GM21367 (cell line): ENCODE measurements at regions not wholly inside any gene's neighbourhood (a gene's known extent, or its start where the extent isn't known, plus 50 kb on each side); places are given as distances from the start of the nearest gene placed in this dataset.

ENCODE experiments used
- ATAC-seq: cut with Tn5 transposase; IDR thresholded peaks from one replicate; pipeline ENCODE4 v1.9.1; 2021; ENCODE audit not compliant: unreplicated experiment

DNA sequence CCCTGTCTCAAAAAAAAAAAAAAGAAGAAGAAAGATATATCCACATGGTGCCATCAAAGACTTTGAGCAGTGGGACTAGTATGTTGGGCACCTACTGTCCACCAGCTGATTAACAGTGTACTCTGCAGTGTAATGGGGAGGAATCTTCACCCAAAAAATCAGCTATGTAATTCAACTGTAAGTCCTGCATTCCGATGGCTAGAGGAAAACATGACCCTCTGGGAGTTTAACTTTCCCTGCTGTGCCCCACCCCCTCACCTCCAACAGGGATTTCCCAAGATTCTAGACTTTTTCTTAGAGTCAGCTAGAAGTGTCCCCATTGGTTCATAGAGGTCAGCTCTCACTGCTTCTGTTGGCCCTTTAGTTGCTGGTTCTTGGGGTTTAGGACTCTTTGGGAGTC is 221.2 kb upstream of the CLINT1 start:
- ATAC-seq = no peak

DNA sequence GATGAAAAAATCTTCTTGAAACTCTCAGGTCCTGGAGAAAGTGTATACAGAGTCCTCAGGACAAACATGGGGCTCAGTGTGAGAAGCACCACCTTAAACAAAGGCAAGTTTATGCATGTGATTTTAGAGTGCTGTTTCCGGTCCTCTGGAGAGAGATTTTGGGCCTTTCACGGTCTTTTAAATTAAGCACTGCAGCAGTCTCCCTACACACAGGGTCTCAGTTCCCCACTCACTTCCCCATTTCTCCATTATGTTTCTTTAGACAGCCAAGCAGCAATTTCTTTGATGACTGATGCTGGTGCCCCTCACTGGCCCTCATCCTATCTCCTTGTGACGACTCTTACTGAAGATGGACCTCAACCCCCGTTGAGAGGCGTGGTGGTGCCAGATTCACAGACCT is 220.2 kb upstream of the CLINT1 start:
- ATAC-seq = no peak

DNA sequence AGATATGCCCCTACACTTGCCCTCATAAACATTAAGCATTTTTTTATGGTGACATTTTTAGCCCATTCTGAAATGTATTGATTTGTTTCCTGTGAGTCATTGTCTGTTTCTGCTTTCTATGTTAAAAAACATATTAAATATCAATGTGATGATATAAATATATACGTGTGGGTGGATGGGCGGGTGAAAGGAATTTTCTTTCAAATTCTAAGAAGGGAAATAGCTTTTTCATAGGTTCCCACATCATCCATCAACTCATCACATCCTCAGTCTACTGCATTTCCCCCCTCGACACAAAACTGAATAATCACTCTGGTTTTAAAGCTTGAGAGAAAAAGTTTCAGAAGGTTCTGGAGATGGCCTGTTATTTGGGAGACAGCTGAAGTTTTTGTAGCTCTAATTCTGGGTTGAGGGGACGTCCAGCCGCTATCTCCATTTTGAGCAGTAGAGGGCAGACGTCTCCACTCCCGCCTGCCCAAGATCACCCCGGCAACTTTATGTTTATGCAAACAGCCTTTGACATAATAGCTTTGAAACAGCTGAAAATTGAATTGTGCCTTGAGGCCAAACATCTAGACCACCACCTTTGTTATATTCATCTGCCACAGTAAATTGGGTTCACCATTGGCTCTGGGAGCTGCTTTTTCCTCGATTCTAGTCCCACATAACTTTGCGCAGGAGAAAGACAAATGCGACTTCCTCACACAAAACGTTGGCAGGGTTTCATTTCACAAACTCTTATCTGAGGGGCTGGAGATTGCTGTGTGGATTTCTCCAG is 216.2 kb upstream of the CLINT1 start:
- no peak for ATAC-seq

DNA sequence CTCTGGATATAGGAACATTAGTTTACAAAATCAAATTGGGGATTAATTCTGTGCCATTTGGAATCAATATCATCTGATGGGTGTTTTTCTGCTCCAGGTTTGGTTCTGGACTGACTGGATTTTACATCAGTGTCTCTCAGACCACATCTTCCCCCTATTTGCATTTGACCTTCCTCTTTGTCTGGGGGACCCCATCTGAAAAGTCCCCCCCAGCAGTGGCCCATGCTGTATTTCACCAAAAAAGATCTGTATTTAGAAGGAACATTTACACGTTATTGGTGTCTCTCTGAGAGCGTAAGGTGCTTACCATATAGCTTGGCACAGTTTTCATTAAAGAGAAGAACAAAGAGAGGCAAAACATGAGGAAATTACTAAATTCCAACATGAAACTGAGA is 215.6 kb upstream of the CLINT1 start:
- no peak for ATAC-seq

DNA sequence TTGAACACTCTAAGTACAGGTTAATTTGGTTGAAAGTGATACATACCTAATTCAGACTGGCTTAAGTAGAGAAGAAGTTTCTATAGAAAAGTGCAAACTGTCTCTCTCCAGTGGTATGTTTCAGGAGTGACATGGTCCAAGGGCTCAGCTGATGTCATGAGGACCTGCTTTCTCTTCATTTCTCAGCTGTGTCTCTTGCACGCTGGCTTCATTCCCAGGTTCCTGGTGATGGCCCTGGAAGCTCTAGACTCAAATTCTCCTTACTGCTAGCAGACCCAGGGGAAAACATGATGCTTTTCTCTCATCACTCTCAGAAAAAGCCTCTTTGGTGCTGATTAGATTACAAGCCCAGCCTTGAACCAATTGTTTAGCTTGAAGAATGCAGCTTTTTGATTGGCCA is 211.9 kb upstream of the CLINT1 start:
- no peak for ATAC-seq

DNA sequence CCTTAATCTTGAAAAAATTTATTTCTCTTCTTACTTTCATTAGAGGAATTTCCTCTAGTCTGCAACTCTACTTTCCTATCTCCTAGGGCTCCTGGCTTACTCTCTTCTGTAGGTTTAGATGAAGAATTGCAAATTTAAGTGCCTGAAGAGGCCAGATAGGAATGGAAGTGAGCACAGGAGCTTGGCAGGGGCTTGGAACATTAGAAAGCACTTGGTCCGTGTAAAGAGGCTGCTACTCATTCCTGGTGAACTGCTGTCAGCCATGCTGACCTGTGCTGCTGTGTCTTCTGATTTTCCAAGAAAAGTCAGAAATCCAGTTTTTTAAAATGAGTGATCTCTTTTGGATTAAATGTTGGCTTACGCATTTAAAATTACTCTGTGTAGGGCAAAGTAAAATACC is 210.9 kb upstream of the CLINT1 start:
- ATAC-seq = no peak

DNA sequence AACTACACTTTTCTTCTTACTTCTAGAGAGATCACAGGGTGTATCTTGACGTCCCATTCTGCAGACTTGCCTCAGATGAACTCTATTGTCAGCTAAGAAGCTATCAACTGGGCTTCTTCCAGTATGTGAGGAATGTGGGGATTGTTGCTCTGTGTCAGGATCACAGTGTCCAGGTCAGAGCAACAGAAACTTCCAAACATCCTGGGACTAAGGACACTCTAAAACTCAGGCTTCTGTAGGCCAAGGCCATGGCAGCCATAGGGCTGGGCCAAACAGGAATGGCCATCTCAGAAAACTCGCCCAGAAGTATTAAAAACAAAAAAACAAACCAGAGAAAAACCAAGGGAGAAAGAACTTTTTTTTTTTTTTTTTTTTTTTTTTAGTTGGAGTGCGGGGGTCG is 210.0 kb upstream of the CLINT1 start:
- no peak for ATAC-seq

DNA sequence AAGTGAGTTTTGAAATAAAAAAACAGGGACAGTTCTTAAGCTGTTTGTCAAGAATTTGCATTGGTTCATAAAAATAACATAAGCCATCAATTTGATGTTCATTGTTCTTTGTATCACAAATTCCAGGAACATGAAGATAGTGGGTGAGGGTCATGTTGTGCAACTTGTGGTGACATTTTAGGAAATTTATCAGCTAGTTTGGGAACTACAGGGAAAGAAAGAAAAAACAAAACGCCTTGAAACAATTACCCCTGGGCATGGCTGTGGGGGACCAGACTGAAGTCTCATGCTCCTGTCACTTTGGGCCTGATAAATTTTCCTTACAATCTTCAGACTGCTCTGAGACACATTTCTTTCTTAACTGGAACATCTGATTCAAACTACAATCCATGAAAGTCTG is 207.1 kb upstream of the CLINT1 start:
- no peak for ATAC-seq

DNA sequence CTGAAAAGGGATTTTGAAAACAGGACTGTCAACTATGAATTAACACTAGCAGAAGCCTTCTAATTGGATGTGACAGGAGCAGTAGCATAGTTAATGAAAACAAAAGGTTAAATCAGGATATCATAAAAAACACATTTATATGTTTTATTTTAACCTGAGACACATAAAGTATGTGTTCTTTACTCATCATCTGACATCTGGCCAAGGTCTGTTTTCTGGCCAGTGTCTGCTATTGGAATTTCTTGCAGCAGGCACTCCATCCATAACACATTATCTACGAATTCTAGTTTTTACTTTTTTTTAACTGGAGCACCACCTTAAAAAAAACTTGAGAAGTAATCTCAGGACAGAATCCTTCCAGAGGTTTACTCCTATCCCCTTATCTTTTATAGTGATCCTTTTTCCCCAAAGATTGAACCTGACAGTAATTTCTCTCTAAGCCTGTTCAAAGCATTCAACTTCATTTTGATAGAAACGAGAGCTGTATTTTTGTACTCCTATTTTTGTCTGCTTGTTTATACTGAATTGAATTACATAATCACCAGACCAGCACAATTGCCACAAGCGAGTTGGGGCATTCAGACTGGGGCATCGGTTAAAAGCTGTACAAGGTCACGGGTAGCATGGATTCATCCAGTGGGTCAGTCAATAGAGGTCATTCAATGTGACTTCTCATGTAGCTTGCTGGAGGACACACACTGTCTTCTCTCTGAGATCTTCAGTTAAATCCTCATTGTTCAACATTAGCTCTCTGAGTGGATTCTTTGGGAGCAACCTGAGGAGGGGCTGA is 205.6 kb upstream of the CLINT1 start:
- no peak for ATAC-seq

DNA sequence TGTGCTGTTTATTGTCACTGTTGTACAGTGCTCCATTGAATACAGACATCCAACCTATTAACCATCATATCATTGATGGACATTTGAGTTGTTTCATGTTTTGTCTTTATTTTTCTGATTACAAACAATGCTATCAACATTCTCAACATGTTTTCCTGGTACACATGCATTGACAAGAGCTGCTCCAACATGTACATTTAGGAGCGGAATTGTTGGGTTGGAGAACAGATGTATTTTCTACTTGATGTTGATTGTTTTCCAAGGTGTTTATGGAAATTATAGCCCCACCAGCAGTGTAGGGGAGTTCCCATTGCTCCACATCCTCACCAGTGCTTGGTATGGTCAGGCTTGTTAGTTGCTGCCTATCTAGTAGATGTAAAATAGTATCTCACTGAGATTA is 204.1 kb upstream of the CLINT1 start:
- ATAC-seq = no peak

DNA sequence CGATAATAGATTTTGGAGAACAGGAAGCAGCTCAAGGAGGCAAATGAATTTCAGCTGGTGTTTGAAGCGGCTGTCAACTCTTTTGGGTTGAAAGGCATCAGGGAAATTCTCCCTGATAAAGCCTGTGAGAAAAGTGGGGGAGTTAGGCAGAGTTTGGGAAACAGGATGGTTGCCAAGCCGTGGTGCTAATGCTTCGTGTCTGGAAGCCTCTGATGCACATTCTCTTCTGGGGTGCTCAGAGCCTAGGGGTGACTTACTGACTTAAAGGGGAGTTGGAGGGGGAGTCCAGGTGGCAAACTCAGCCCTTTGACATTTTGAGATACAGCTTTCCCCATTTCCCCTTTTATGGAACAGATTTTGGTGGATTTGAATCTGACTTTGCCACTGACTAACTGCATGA is 202.5 kb upstream of the CLINT1 start:
- ATAC-seq = no peak

DNA sequence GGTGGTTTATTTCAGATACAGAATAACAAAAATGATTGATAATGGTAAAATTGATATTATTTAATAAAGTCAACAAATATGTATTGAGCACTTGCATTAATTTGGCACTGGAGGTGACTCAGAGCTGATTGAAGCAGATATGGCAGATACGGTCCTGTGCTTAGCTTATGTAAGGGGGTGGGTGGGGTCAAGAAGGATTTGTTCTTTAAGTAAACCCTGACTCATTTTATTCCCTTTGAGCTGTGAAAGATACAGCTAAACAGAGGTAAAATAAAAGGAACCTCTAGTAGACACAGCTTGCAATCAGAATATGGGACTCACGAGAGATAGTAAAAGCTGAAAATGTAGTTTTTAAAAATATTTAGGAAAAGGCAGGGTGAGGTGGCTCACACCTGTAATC is 201.3 kb upstream of the CLINT1 start:
- no peak for ATAC-seq

DNA sequence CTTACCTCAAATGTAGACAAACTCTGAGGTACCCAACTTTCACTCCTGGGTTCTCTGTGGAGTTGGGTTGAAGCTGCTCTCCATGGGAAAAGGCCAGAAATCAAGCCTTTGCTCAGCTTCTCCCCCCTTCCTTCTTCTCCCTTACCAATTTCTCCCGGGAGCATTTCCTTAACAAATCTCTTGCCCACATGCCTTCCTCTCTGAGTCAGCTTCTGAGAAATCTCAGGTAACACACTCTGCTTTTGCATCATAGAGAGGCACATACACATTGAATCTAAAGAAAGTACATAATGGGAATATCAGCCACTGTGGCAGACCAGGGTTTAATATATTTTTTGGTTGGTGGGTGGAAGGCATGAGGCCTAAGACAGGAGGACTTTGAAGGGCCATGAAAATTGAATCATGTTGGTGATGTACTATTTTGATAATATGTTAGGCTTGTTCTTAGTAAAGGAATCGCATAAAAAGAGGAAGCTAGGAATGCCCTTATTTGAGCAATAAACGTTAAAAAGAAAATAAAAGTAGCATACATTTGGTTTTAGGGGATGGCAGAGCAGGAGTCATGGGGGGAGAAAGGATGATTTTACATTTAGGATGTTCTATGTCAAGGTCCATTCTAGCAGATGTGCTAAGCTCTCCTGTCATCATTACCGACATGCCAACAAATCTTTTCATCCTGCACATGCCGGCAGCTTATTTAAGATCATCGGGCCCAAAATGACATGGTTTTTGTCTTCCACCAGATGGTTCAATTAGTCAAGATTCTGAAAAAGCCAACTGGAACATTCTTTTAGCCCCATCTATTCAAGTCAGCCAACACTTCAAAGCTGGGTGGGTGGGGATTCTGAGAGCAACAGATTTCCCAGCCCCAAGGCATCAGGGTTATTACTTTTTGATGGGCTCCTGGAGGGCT is 199.5 kb upstream of the CLINT1 start:
- ATAC-seq = no peak

DNA sequence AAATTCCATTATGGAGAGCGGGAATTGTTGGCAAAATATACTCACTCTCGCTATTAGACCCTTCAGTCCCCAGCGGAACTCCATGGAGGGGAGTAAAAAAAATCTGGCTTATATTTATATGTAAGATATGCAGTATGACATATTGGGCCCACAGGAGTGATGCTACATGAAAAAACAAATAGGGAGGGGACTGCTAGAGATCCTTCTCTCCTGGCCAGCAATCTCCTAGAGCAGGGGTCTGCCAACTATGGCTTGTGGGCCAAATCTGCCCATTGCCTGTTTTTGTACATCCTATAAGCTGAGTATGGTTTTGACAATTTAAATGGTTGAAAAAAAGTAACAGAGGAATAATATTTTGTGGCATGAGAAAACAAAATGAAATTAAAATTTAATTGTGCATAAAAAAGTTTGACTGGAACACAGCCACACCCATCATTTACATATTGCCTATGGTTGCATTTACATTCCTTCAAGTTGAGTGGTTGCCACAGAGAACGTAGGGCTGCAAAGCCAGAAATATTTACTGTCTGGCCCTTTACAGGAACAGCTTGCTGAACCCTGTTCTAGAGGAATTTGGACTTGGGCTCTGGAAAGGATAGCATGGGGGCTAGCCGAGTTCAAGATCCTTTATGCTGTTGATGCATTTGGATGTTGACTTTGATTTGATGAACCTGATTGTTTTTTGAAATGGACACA is 197.3 kb upstream of the CLINT1 start:
- no peak for ATAC-seq

DNA sequence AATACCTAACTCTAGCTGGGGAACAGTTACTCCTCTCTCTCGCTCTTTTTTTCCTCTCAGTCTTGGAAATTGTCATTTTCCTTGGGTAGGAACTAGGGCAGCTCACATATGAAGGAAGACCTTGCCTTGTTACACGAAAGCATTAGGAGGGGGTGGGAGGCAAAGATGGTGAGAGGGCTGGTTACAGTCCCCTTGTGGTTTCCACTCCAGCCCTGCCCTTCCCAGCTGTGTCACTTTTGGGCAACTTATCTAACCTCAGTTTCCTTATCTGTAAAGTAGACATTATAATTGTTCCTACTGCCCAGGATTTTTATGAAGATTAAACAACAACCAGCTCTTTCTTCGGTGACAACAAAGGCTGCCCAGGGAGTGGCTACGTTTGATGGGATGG is 196.2 kb upstream of the CLINT1 start:
- ATAC-seq = no peak

DNA sequence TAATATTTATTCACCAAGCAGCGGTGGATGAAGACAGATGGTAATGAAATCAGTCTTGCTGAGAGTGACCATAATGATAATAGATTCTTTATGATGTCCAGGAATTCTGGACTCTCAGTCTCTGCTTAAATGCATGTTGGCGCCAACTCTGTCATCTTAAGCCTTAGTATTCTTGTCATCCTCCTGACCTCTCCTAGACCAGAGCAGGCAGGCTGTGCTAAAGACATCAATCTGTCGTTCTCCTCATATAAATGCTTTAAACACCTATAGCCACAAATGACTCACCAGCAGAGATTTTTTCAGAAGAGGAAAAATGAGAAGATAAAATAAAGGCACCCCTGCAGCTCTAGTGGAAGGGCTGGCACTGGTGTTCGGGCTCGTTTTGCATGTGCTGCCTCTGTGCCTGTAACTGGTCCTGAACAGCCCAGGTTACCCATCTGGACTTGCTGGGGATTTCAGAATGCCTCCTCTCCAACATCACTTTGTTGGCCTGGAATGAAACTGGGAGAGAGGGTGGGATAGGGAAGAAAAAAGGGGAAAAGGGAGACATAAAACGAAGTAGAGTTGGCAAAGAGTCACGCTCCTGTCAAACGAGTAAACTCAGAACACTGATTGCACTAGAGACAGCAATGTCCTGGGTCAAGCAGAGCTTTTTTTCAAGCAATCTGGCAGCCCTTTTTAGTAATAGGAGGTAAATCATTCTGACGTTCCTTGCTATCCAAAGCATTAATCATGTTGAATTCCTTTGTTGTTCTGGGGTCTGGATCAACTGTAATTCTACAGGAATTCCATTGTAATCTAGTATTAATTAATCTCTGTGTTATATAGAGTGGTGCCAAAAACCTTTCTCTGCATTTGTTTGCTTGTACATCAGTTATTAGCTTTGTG is 195.5 kb upstream of the CLINT1 start:
- no peak for ATAC-seq

DNA sequence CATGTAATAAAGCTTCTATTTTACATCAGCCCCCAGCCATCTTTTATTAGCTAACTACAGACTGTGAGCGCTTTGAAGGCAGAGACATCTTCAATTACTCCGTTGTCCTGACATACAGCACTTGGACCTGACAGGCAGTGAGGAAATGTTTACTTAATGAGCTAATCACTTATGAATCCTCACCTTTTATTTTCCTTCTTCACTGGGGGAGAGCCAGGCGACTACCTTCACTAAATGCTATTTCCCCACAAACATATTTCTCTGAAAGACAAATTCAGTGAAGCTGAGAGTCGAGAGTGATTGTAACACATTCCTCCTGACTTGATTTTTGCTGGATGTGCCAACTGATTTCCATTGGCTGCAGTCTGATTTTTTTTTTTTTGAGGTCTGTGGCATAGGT is 192.1 kb upstream of the CLINT1 start:
- no peak for ATAC-seq

DNA sequence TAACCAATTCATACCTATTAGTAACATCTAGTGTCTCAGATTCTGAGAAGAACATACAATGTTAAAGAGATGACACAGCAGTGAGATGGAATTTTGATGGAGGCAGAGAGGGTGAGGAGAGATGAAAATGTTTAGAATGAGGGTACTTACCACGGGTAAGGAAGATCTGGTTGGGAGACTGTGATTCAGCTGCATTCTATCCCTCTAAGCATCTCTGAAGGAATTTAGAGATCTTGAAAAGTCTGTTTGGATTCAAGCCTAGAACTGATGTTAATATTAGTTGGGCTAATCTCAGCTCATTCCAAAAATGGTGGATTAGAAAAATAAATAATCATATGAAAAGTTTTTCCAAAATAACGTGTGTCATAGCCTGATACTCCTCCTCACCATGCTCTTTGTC is 191.5 kb upstream of the CLINT1 start:
- ATAC-seq = no peak

DNA sequence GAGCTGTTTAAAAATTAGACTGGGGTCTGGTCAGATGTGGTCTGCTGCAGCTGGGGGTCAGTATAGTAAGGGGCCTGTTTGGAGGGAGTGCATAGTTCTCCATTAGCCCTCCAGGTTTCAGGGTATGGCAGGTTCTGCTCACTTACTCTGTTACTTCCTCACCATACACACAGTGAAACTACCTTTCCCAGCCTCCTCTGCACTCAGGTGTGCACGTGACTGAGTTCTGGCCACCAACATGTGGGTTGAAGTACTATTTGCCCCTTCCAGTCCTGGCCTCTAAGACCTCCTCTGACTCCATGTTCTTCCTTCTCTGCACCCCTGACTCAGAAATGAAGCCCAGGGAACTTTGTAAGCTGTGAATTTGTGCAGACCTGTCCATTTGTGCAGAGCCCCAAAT is 190.5 kb upstream of the CLINT1 start:
- no peak for ATAC-seq

DNA sequence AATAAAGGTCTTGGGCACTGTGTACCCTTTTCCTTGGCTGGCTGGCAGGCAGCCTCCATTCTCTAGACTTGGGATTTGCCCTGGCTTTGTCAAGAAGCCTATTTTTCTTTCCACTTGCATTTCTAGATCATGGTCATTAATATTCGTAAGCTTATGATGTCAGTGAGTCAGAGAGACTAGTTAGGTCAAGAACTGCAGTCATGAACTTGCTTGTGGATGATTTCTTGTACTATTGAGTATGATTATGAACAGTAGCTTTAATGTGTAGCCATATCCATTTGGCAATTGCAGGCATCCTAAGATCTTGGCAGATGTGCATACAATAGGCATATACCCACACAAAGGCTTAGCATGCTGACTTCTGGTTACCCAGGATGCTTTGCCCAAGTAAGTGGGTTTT is 186.8 kb upstream of the CLINT1 start:
- ATAC-seq = no peak
